Liver (tissue), 3 donors: ENCODE measurements at regions not wholly inside any gene's neighbourhood (a gene's known extent, or its start where the extent isn't known, plus 50 kb on each side); places are given as distances from the start of the nearest gene placed in this dataset.

Experiments used
- HNF4A ChIP-seq, 2 donors: conservative IDR thresholded peaks; 2 replicates each; pipeline ENCODE4 v1.6.1; 2016; ENCODE audit warnings: antibody characterized with exemption in 2 of 2, mild to moderate bottlenecking in 2 of 2
- JUND ChIP-seq, 2 donors: IDR thresholded peaks; 2 replicates each; pipeline ENCODE4 v1.6.1; 2016; ENCODE audit warnings: antibody characterized with exemption in 2 of 2
- RXRA ChIP-seq, 2 donors: IDR thresholded peaks; 2 replicates each; pipeline ENCODE4 v1.6.1; 2017 to 2018; ENCODE audit warnings: antibody characterized with exemption in 2 of 2, mild to moderate bottlenecking in 1 of 2
- SP1 ChIP-seq: IDR thresholded peaks from 2 replicates; pipeline ENCODE4 v1.6.1; 2018; ENCODE audit warnings: antibody characterized with exemption, mild to moderate bottlenecking
- ZBTB33 ChIP-seq: IDR thresholded peaks from 2 replicates; pipeline ENCODE4 v1.6.1; 2016; ENCODE audit warnings: antibody characterized with exemption
- TF ChIP-seq, protein P1 (sequence below): fragments of 150-350 bp; IDR thresholded peaks from 2 replicates; pipeline ENCODE4 v1.5.1; 2017; ENCODE audit warnings: improper control_type of control experiment, low read depth, low read length; ENCODE audit not compliant: missing input control
- TF ChIP-seq, protein P2 (sequence below): IDR thresholded peaks from 2 replicates; pipeline ENCODE4 v1.6.1; 2016; ENCODE audit warnings: antibody characterized with exemption
- TF ChIP-seq, protein P3 (sequence below): IDR thresholded peaks from 2 replicates; pipeline ENCODE4 v1.6.1; 2016; ENCODE audit warnings: antibody characterized with exemption, mild to moderate bottlenecking
- TF ChIP-seq, protein P4 (sequence below): IDR thresholded peaks from 2 replicates; pipeline ENCODE4 v1.6.1; 2016; ENCODE audit warnings: antibody characterized with exemption
- donor health status: healthy.
- donor health status: healthy.

GRCh38 chr11:127425281-127425680 lies 424.7 kb upstream of the KIRREL3 start:
- TF ChIP-seq, protein P1, sequence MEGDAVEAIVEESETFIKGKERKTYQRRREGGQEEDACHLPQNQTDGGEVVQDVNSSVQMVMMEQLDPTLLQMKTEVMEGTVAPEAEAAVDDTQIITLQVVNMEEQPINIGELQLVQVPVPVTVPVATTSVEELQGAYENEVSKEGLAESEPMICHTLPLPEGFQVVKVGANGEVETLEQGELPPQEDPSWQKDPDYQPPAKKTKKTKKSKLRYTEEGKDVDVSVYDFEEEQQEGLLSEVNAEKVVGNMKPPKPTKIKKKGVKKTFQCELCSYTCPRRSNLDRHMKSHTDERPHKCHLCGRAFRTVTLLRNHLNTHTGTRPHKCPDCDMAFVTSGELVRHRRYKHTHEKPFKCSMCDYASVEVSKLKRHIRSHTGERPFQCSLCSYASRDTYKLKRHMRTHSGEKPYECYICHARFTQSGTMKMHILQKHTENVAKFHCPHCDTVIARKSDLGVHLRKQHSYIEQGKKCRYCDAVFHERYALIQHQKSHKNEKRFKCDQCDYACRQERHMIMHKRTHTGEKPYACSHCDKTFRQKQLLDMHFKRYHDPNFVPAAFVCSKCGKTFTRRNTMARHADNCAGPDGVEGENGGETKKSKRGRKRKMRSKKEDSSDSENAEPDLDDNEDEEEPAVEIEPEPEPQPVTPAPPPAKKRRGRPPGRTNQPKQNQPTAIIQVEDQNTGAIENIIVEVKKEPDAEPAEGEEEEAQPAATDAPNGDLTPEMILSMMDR, result no peak
- TF ChIP-seq, protein P2, sequence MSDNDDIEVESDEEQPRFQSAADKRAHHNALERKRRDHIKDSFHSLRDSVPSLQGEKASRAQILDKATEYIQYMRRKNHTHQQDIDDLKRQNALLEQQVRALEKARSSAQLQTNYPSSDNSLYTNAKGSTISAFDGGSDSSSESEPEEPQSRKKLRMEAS, result no peak
- TF ChIP-seq, protein P3, sequence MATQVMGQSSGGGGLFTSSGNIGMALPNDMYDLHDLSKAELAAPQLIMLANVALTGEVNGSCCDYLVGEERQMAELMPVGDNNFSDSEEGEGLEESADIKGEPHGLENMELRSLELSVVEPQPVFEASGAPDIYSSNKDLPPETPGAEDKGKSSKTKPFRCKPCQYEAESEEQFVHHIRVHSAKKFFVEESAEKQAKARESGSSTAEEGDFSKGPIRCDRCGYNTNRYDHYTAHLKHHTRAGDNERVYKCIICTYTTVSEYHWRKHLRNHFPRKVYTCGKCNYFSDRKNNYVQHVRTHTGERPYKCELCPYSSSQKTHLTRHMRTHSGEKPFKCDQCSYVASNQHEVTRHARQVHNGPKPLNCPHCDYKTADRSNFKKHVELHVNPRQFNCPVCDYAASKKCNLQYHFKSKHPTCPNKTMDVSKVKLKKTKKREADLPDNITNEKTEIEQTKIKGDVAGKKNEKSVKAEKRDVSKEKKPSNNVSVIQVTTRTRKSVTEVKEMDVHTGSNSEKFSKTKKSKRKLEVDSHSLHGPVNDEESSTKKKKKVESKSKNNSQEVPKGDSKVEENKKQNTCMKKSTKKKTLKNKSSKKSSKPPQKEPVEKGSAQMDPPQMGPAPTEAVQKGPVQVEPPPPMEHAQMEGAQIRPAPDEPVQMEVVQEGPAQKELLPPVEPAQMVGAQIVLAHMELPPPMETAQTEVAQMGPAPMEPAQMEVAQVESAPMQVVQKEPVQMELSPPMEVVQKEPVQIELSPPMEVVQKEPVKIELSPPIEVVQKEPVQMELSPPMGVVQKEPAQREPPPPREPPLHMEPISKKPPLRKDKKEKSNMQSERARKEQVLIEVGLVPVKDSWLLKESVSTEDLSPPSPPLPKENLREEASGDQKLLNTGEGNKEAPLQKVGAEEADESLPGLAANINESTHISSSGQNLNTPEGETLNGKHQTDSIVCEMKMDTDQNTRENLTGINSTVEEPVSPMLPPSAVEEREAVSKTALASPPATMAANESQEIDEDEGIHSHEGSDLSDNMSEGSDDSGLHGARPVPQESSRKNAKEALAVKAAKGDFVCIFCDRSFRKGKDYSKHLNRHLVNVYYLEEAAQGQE, result no peak
- TF ChIP-seq HNF4A (conservative IDR thresholded peaks at IDR 0.05), result no peak
- TF ChIP-seq, protein P4, sequence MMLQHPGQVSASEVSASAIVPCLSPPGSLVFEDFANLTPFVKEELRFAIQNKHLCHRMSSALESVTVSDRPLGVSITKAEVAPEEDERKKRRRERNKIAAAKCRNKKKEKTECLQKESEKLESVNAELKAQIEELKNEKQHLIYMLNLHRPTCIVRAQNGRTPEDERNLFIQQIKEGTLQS, result no peak
- no peak for TF ChIP-seq ZBTB33
- TF ChIP-seq SP1, result no peak
- TF ChIP-seq JUND (IDR thresholded peaks at IDR 0.05), result no peak
- no peak for TF ChIP-seq RXRA (IDR thresholded peaks at IDR 0.05)
